GM12864 (cell line): ENCODE measurements at regions not wholly inside any gene's neighbourhood (a gene's known extent, or its start where the extent isn't known, plus 50 kb on each side); places are given as distances from the start of the nearest gene placed in this dataset.

Experiments used
- DNase-seq: peaks from one replicate; pipeline ENCODE4 v3.0.0-alpha.2; 2011; ENCODE audit warnings: low read depth
- H3K4me3 ChIP-seq: 2 replicates; pipeline ENCODE4 v1.5.1; 2011; ENCODE audit warnings: mild to moderate bottlenecking, low read depth, low read length, control low read depth
- TF ChIP-seq, protein P1 (sequence below): IDR thresholded peaks from 2 replicates; pipeline ENCODE4 v1.5.1; 2011; ENCODE audit warnings: low read depth, mild to moderate bottlenecking, moderate library complexity, low read length, control low read depth, inconsistent platforms; ENCODE audit errors: missing control alignments

DNA sequence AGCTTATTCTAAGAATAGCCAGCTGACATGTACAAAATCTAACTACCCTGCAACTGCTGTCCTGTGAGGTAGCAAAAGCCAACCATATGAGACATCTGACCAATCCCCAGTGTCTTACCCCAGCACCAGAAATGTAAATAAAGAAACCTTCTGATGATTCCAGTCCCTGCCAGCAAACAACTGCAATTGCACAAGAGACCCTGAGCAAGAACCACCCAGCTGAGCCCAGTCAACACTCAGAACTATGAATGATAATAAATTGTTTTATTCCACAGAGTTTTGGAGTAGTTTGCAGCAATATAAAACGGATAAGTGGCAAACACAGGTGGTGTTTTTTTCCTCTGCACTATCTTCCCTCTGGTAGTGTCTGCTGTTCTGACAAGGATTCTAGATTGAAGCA, 94.9 kb downstream of the ERCC5 start:
- TF ChIP-seq, protein P1, sequence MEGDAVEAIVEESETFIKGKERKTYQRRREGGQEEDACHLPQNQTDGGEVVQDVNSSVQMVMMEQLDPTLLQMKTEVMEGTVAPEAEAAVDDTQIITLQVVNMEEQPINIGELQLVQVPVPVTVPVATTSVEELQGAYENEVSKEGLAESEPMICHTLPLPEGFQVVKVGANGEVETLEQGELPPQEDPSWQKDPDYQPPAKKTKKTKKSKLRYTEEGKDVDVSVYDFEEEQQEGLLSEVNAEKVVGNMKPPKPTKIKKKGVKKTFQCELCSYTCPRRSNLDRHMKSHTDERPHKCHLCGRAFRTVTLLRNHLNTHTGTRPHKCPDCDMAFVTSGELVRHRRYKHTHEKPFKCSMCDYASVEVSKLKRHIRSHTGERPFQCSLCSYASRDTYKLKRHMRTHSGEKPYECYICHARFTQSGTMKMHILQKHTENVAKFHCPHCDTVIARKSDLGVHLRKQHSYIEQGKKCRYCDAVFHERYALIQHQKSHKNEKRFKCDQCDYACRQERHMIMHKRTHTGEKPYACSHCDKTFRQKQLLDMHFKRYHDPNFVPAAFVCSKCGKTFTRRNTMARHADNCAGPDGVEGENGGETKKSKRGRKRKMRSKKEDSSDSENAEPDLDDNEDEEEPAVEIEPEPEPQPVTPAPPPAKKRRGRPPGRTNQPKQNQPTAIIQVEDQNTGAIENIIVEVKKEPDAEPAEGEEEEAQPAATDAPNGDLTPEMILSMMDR, result no peak
- no peak overlapping the region for H3K4me3 ChIP-seq
- no peak for DNase-seq

DNA sequence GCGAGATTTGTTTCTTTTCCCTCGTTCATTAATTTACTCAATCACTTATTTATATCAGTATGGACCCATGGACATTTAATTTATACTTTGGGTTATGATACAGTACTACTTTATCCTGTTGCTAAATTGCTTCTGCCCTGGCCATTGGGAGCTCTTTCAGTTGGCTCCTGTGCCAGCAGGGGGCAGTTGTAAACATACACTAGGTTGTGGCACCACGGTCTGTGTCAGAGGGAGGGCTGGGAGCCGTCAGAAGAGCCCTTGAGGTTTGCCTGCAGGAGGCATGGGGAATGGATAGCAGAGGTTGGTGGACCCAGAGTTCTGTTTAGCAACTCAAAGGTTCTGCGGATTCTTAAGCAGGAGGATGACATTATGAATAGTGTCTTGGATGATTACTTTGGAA, 94.3 kb downstream of the ERCC5 start:
- no peak for DNase-seq
- H3K4me3 ChIP-seq, result no peak overlapping the region
- TF ChIP-seq, protein P1, result peak; percentile 14

DNA sequence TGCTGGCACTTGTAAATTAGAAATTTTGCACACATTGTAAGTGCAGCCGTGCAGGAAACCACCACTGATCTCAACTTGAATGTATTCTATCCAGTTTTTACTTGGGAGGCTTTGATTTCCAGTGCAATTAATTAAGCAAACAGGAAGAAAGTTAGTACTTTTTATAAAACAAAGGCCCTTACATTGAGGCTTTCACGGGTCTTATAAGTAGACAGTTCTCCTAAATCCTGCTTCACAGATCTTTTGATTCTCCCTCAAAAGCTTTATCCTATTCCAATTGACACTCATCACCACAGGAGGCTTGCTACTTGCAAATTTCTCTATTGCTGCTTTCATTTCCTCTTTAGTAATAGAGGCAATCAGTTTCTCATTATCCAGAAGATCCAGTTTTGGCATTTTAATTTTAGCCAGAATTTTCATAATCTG, 90.1 kb downstream of the ERCC5 start:
- no peak overlapping the region for H3K4me3 ChIP-seq
- TF ChIP-seq, protein P1, result no peak
- DNase-seq, result no peak

DNA sequence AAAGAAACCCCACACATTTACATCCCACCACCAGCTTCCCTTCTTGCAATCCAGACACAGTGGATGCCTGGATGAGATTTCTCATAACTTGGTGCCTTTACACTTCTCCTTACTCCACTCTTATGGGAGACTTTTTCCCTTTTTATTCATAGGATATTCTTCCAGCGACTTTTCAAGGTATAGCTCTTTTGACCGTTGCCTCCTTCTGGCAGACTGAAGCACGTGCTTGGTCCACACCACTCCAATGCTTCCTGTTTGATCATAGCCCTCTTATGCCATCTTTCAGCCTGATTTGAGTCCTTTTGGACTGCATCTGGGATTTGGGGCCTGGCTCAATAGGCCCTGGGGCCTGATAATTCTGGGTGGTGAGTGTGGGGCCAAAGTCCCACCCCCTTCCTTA, 87.7 kb downstream of the ERCC5 start:
- no peak overlapping the region for H3K4me3 ChIP-seq
- no peak for DNase-seq
- TF ChIP-seq, protein P1, result no peak

DNA sequence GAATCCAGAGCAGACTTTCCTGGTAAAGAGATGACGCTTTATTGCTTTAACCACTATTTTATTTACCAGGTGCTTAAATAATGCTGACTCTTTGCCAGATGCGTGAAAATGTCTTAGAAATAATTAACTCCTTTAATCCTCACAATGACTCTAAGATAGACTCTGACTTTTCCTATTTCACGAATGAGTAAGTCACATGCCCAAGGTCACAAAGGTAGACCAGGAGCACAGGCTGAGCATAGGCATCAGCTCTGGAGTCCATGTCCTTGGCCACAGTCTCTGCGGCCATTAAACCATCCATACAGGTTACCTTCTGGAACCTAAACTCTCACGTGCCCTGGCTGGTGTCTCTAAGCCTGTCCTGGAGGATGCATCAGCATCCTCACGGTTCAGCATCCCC, 87.3 kb downstream of the ERCC5 start:
- DNase-seq, result no peak
- TF ChIP-seq, protein P1, result no peak
- H3K4me3 ChIP-seq, result no peak overlapping the region

DNA sequence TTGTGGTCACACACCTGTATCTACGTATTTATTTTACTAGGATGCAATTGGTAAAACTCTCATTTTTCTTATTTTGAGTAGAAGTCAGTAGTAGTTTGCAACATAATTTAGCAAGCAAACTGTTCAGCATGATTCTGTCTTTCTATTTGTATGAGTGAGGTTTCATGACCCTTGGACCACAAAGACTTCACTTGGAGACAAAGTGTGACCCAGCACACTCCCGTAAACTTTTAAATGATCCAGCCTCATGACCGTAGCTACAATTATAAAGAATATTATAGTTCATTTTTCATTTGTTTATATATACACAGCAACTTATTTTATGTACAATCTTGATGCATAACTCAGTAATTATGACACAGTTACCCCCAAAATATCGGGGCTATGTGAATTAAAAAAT, 86.5 kb downstream of the ERCC5 start:
- H3K4me3 ChIP-seq, result no peak overlapping the region
- DNase-seq, result no peak
- TF ChIP-seq, protein P1, result no peak

DNA sequence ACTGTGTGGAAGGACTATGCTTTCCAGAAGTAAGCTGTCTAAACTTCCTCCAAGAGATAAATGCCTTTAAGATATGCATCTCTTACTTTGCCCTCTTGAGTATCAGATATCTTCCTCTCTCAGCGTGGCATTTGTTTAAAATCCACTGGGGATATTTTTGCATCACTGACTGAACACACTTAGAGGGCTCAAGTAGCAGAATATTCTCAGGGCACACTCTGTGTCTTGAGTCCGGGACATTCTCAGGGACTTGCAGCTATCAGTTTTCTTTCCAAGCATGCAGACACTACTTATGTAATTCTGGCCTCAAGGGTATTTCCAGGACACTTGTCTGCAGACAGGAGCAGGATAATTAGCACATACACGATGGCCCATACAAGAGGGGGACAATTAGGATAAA, 84.7 kb downstream of the ERCC5 start:
- TF ChIP-seq, protein P1, result no peak
- DNase-seq, result no peak
- H3K4me3 ChIP-seq, result no peak overlapping the region
